ENCODE measurements at regions not wholly inside any gene's neighbourhood (a gene's known extent, or its start where the extent isn't known, plus 50 kb on each side); places are given as distances from the start of the nearest gene placed in this dataset.
"Not testable (repeated sequence)": the region's sequence is repeated elsewhere in the genome, so short reads cannot be mapped to it uniquely, and the experiment has no call there.

- ATAC-seq: no peak
- Histone ChIP-seq H3K27me3 (no peaks in the 10 kb centered on the region), H3K27ac (no peak overlapping the region), H3K4me1 (no peaks in the 10 kb centered on the region), H3K36me3 (replicated peaks in 1 of 2; ENCODE audit: insufficient read depth in 1 of 2, low read depth in 2 of 2) (no peaks in the 10 kb centered on the region), H3K4me3 (no peak overlapping the region), H3K9me3 (no peaks in the 10 kb centered on the region)
- WGBS, 2 donors: 60 to 78% methylated on average over 5 of the region's 5 CpGs
- DNase-seq: no peak
- TF ChIP-seq POLR2A (IDR thresholded peaks at IDR 0.05) (no peak), CTCF (IDR thresholded peaks at IDR 0.05) (no peak)
- intact Hi-C loops (cut with DNase I): no loop called here
These were observed 59.4 kb upstream of the PRELID3B start for GRCh38 chr20:59101961-59102360.

- WGBS, 2 donors: 48 to 65% methylated on average over 3 of the region's 3 CpGs
- not testable (repeated sequence) for H3K27ac ChIP-seq; H3K9me3 ChIP-seq; ATAC-seq; H3K36me3 ChIP-seq (replicated peaks in 1 of 2; ENCODE audit: insufficient read depth in 1 of 2, low read depth in 2 of 2); H3K4me3 ChIP-seq; DNase-seq; H3K27me3 ChIP-seq; H3K4me1 ChIP-seq
- intact Hi-C loops (cut with DNase I): loop anchor here (10.0 kb wide), 1 partner anchor 115 kb away; no protein-coding TSS in a partner anchor
These were observed 57.3 kb upstream of the PRELID3B start for GRCh38 chr20:59099864-59100263.

- H3K4me3 ChIP-seq: no peak overlapping the region
- no peaks in the 10 kb centered on the region for H3K9me3 ChIP-seq
- no peak overlapping the region for H3K27ac ChIP-seq
- 64 to 72% methylated on average over 3 of the region's 3 CpGs for WGBS, 2 donors
- TF ChIP-seq CTCF (IDR thresholded peaks at IDR 0.05) (no peak), POLR2A (IDR thresholded peaks at IDR 0.05) (no peak)
- intact Hi-C loops (cut with DNase I): loop anchor here (10.0 kb wide), 1 partner anchor 120 kb away; no protein-coding TSS in a partner anchor
- no peaks in the 10 kb centered on the region for H3K4me1 ChIP-seq
- DNase-seq: no peak
- no peak for ATAC-seq
- H3K27me3 ChIP-seq: no peaks in the 10 kb centered on the region
- H3K36me3 ChIP-seq (replicated peaks in 1 of 2; ENCODE audit: insufficient read depth in 1 of 2, low read depth in 2 of 2): no peaks in the 10 kb centered on the region
These were observed 52.6 kb upstream of the PRELID3B start for GRCh38 chr20:59095140-59095539.

- Histone ChIP-seq H3K4me1 (no peaks in the 10 kb centered on the region), H3K27me3 (no peaks in the 10 kb centered on the region), H3K9me3 (no peaks in the 10 kb centered on the region), H3K27ac (no peak overlapping the region), H3K36me3 (replicated peaks in 1 of 2; ENCODE audit: insufficient read depth in 1 of 2, low read depth in 2 of 2) (no peaks in the 10 kb centered on the region), H3K4me3 (no peak overlapping the region)
- 79 to 82% methylated on average over 8 of the region's 8 CpGs for WGBS, 2 donors
- TF ChIP-seq POLR2A (IDR thresholded peaks at IDR 0.05): no peak
- TF ChIP-seq CTCF (IDR thresholded peaks at IDR 0.05): no peak
- DNase-seq: no peak
- ATAC-seq: no peak
- intact Hi-C loops (cut with DNase I): loop anchor here (10.0 kb wide), 1 partner anchor 120 kb away; no protein-coding TSS in a partner anchor
These were observed 52.0 kb upstream of the PRELID3B start for GRCh38 chr20:59094576-59094975.
